ENCODE measurements at regions not wholly inside any gene's neighbourhood (a gene's known extent, or its start where the extent isn't known, plus 50 kb on each side); places are given as distances from the start of the nearest gene placed in this dataset.
"Not testable (repeated sequence)": the region's sequence is repeated elsewhere in the genome, so short reads cannot be mapped to it uniquely, and the experiment has no call there.

DNA sequence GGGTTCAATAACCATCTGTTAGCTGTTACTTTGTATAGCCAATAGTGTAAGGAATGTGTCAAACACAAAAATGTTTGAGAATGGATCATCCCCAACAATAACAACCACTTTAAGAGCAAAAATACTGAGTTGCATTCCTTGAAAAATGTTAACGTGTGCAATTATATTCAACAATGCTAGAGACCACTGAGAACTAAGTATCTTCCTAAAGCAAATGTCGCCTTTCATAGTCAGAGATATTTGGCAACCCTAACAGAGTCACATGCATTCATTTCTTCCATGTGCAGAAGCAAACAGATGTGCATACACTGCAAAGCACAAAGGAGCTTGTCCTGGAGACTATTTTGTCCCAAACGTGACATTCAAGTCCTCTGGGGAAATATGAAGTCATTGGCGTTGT lies 448.6 kb downstream of the GJA1 start:
- Histone ChIP-seq H3K27me3 (no peaks in the 10 kb centered on the region), H3K27ac (no peak overlapping the region), H3K9me3 (no peaks in the 10 kb centered on the region), H3K36me3 (no peaks in the 10 kb centered on the region), H3K4me1 (peaks cover 0 to 23% (median 3%) of the 10 kb centered on the region in 4 donors), H3K4me3 (no peak overlapping the region)
- no peak for DNase-seq (ENCODE audit: low spot score in 2 of 2)
- TF ChIP-seq CTCF (IDR thresholded peaks at IDR 0.05) (no peak), EP300 (IDR thresholded peaks at IDR 0.05) (no peak), POLR2A (IDR thresholded peaks at IDR 0.05) (no peak)
- WGBS, 2 donors: 32 to 37% methylated on average over 4 of the region's 4 CpGs

DNA sequence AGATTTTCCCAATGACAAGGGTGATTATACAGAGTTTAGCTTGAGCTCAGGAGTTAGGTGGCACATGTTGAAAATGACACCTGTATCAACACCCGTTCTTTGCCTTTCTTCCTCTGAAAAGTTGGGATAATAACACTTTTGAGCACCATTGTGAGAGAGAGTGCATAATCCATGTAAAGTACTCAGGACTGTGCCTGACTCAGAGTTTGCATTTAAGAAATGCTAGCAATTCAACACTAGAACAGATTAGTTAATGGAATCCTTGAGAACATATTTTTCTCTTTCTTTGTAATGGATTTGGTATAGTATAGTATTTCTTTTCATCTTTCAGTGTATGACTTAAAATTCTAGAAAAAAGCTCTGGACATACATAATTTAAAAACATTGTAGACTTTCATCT lies 449.2 kb downstream of the GJA1 start:
- no peaks in the 10 kb centered on the region for H3K27me3 ChIP-seq
- no peak for DNase-seq (ENCODE audit: low spot score in 2 of 2)
- H3K36me3 ChIP-seq: no peaks in the 10 kb centered on the region
- peaks cover 0 to 23% (median 3%) of the 10 kb centered on the region in 4 donors for H3K4me1 ChIP-seq
- no peak for TF ChIP-seq EP300 (IDR thresholded peaks at IDR 0.05)
- TF ChIP-seq POLR2A (IDR thresholded peaks at IDR 0.05): no peak
- TF ChIP-seq CTCF (IDR thresholded peaks at IDR 0.05): no peak
- no peak overlapping the region for H3K27ac ChIP-seq
- no peak overlapping the region for H3K4me3 ChIP-seq
- whole genome bisulfite sequencing, 2 donors: 59 to 60% methylated on average over 1 of the region's 1 CpG
- no peaks in the 10 kb centered on the region for H3K9me3 ChIP-seq

- no peak for TF ChIP-seq POLR2A (IDR thresholded peaks at IDR 0.05)
- no peak for TF ChIP-seq CTCF (IDR thresholded peaks at IDR 0.05)
- TF ChIP-seq EP300 (IDR thresholded peaks at IDR 0.05): no peak
- Histone ChIP-seq H3K9me3 (no peaks in the 10 kb centered on the region), H3K4me3 (no peak overlapping the region), H3K4me1 (peaks cover 0 to 23% (median 3%) of the 10 kb centered on the region in 4 donors), H3K36me3 (no peaks in the 10 kb centered on the region), H3K27ac (peak overlapping the region in 1 of 4 donors; percentile 60), H3K27me3 (no peaks in the 10 kb centered on the region)
- no peak for DNase-seq (ENCODE audit: low spot score in 2 of 2)
- 80 to 89% methylated on average over 3 of the region's 3 CpGs for WGBS, 2 donors
Observed at GRCh38 chr6:121885399-121886152, 450.1 kb downstream of the GJA1 start.

GRCh38 chr6:121886223-121886830 lies 450.9 kb downstream of the GJA1 start:
- Histone ChIP-seq H3K9me3 (no peaks in the 10 kb centered on the region), H3K4me1 (peaks cover 0 to 23% (median 3%) of the 10 kb centered on the region in 4 donors), H3K36me3 (no peaks in the 10 kb centered on the region)

DNA sequence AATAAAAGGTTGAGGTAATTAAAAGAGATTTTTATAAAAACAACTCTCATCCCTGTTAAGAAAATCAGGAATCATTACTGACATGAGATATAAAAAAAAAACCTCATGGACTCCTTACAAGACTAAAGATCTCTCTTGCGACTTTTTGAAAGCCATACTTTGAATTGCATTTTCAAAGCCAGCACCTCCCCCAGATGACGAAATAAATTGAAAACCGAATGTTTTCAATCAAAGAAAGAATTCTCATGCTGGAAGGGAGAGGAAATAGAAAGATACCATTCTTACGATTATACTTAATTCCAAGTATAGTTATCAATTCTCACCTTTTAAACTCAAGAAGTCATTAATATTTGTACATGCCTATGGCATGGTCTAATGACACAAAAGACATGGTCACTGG lies 452.3 kb downstream of the GJA1 start:
- WGBS, 2 donors: 79 to 81% methylated on average over 4 of the region's 4 CpGs
- H3K4me3 ChIP-seq: no peak overlapping the region
- H3K36me3 ChIP-seq: no peaks in the 10 kb centered on the region
- no peaks in the 10 kb centered on the region for H3K9me3 ChIP-seq
- no peaks in the 10 kb centered on the region for H3K27me3 ChIP-seq
- no peak for TF ChIP-seq POLR2A (IDR thresholded peaks at IDR 0.05)
- no peak for DNase-seq (ENCODE audit: low spot score in 2 of 2)
- no peak overlapping the region for H3K27ac ChIP-seq
- H3K4me1 ChIP-seq: peaks cover 0 to 15% (median 3%) of the 10 kb centered on the region in 4 donors

More at GRCh38 chr6:121886223-121886830, 450.9 kb downstream of the GJA1 start:
- Histone ChIP-seq H3K4me3 (no peak overlapping the region), H3K27me3 (no peaks in the 10 kb centered on the region), H3K27ac (peak overlapping the region in 1 of 4 donors; percentile 60)
- TF ChIP-seq POLR2A (IDR thresholded peaks at IDR 0.05) (no peak), EP300 (IDR thresholded peaks at IDR 0.05) (peak in 1 of 2 donors; percentile 74)
- WGBS, 2 donors: 61 to 78% methylated on average over 2 of the region's 2 CpGs
- peak in 1 of 2 donors; percentile 45 for DNase-seq (ENCODE audit: low spot score in 2 of 2)

- no peaks in the 10 kb centered on the region for H3K4me1 ChIP-seq
- no peaks in the 10 kb centered on the region for H3K27me3 ChIP-seq
- 57 to 58% methylated on average over 2 of the region's 2 CpGs for WGBS, 2 donors
- H3K9me3 ChIP-seq: no peaks in the 10 kb centered on the region
- DNase-seq (ENCODE audit: low spot score in 2 of 2): no peak
- H3K4me3 ChIP-seq: no peak overlapping the region
- H3K36me3 ChIP-seq: no peaks in the 10 kb centered on the region
- H3K27ac ChIP-seq: no peak overlapping the region
- TF ChIP-seq EP300 (IDR thresholded peaks at IDR 0.05): no peak
- no peak for TF ChIP-seq CTCF (IDR thresholded peaks at IDR 0.05)
- TF ChIP-seq POLR2A (IDR thresholded peaks at IDR 0.05): no peak
Observed at GRCh38 chr6:121890307-121890910, 455.0 kb downstream of the GJA1 start.

DNA sequence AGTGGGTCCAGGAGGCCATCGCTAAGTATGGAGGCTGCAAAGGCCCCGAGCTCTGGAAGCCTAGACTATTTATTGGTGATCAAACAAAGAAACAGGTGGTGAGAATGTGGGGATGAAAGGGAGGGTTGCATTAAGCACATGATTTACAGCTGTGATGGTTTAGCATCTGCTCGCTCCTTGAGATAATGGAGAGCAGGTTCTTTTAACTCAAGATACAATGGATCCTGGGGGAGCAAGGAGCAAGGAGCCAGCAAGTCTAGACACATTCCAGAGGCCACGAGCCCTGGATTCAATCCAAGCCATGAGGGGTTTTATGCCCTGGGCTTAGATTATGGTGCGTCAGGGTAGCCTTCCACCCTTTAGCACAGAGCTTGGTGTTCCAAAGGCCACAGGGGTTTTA lies 460.3 kb downstream of the GJA1 start:
- not testable (repeated sequence) for H3K4me3 ChIP-seq; DNase-seq (ENCODE audit: low spot score in 2 of 2); H3K27ac ChIP-seq; H3K4me1 ChIP-seq; H3K9me3 ChIP-seq; H3K36me3 ChIP-seq; H3K27me3 ChIP-seq
- WGBS, 2 donors: 66 to 68% methylated on average over 5 of the region's 5 CpGs

Measured in tibial nerve (tissue), 4 donors.